Middle frontal gyrus (tissue), 1 donor: ENCODE measurements at regions not wholly inside any gene's neighbourhood (a gene's known extent, or its start where the extent isn't known, plus 50 kb on each side); places are given as distances from the start of the nearest gene placed in this dataset.

Experiments used
- DNase-seq: peaks from one replicate; pipeline ENCODE4 v3.0.0-alpha.2; 2015; ENCODE audit warnings: low spot score; ENCODE audit errors: extremely low spot score

GRCh38 chr5:133696006-133696584, 83.8 kb upstream of the FSTL4 start:
- DNase-seq = no peak

- DNase-seq = no peak
These were observed 82.0 kb upstream of the FSTL4 start for GRCh38 chr5:133694181-133694831.

- DNase-seq = no peak
These were observed 79.1 kb upstream of the FSTL4 start for GRCh38 chr5:133691448-133691847.

- DNase-seq = no peak
These were observed 78.4 kb upstream of the FSTL4 start for GRCh38 chr5:133690746-133691145.

DNA sequence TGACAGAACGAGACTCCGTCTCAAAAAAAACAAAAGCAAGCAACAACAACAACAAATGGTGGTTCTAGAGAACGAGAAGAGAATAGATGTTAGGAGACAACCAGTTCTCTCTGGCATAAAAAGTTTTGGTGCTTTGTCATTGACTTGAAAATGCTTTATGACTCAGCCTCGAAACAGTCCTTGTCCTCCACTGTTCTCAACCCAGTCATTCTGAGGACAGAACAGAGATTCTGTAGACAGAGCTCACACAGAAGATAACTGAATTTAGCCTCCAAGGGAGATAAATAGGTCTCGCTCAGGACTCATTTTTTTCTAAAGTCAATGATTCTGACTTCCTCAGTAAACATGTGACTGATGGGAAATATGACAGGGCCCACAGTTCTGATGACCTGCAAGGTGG, 76.0 kb upstream of the FSTL4 start:
- DNase-seq = no peak

GRCh38 chr5:133687212-133688061, 75.1 kb upstream of the FSTL4 start:
- no peak for DNase-seq

DNA sequence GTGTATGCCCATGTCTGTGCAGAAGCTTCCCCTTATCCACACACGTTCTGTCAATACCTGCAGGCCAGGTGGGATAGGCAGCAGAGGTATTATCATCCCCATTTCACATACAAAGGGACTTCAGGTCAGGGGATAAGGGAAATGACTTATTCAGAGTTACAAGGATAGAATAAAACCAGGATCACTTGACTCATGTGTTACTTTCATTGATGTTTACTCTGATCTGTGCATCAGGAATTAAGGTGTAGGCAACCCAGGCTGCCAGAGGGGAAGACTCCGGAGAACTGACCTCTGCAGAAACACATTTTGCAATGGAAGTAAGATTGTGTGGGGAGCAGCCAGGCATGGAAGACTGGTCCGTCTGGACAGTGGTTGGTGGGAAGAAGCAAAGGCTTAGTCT, 74.2 kb upstream of the FSTL4 start:
- no peak for DNase-seq

- no peak for DNase-seq
These were observed 73.2 kb upstream of the FSTL4 start for GRCh38 chr5:133685402-133686018.

GRCh38 chr5:133683646-133684596, 71.6 kb upstream of the FSTL4 start:
- DNase-seq = no peak

DNA sequence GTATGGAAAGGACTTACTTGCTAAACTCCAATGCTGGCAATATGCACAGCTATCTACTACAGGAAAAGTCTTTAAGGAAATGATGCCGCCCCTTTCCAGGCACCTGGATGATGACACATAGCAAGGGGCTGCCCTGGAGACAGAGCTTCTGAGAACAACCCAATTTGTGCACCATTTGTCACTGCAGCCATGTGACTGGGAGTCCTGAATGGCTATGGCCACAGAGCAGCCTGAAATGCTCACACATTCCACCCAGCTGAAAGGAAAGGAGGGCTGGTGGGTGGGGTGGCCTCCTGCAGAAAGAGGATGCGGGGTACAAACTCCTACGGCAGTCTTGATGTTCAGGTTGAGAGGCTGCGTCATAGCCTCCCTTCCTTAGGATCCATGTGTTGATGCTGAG, 70.1 kb upstream of the FSTL4 start:
- DNase-seq = no peak

DNA sequence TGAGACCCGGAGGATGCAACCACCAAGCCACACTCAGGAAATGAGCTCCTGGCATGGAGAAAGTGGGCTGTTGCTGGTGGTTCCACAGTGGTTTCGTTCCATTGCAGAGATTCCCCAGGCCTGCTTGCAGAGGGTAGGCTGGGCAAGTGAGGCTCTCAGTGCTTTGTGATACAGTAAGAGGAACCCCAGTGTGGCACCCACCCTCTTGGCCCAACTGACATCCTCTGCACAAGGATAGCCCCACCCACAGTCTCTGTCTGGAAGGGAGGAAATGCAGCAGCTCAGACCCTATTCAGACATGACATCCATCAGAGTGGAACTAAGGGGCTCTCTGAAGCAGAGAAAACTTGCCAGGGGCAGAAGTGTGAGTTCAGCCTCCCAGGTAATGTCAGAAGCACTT, 69.6 kb upstream of the FSTL4 start:
- DNase-seq = no peak

GRCh38 chr5:133680830-133681565, 68.7 kb upstream of the FSTL4 start:
- DNase-seq = no peak

DNA sequence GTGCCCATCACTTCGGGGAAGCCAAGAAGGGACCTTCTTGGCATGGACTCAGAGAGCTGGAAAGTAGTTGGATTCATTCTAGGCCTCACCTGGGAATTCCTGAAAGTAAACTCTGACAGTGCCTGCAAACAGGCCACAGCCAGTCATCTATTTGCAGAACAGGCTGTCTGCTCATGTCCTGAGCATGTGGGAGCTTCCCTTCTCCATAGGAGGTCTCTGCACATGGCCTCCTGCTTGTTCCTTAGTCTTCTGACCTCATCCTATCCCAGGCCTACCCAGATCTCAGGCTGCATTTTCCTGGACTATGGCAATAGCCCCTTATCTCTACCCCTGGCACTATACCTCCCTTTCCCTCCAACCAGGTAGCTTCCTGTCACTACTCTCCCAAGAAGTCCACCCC, 67.2 kb upstream of the FSTL4 start:
- no peak for DNase-seq

- DNase-seq = no peak
These were observed 63.2 kb upstream of the FSTL4 start for GRCh38 chr5:133675376-133676154.

GRCh38 chr5:133670336-133670735, 58.0 kb upstream of the FSTL4 start:
- DNase-seq = no peak

DNA sequence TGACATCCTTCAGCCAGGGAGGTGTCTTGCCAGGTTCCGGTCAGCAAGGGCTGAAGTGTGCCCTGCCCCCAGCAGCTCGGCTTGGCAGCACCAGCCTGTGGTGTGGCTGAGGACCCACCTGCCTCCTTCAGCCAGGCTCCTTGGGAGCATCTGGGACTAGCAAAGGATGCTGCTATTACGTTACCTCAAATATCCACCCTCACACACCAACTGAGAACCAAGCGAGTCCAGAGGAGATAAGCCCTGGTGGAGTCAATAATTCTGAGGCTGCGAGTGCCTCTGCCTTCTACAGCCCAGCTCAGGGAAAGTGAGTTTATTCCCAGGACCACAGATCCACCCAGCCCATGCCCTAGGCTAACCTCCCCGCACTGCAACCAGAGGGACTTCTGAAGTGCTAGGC, 57.1 kb upstream of the FSTL4 start:
- no peak for DNase-seq

- no peak for DNase-seq
These were observed 56.1 kb upstream of the FSTL4 start for GRCh38 chr5:133668458-133668857.

- no peak for DNase-seq
These were observed 54.9 kb upstream of the FSTL4 start for GRCh38 chr5:133667217-133667616.

DNA sequence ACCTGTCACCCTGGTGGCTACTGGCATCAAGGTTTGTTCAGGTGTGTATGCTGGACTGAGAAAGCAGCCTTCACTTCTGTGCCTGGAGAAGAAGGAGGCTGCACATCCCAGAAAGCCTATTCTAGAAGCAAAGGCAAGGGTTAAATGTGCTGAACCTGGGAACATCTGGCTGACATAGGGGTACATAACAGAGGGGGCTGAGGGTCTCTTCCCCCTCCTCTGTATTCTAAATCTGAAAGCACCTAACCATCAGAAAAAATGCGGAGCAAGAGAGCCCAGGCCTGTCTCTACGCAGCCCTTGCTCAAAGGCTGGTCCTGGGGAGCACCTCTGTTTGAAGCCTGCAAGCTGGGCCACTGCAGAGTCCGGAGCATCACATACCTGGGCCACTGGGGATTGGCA, 53.2 kb upstream of the FSTL4 start:
- no peak for DNase-seq

- DNase-seq = no peak
These were observed 52.1 kb upstream of the FSTL4 start for GRCh38 chr5:133664422-133664821.
